ENCODE measurements at regions not wholly inside any gene's neighbourhood (a gene's known extent, or its start where the extent isn't known, plus 50 kb on each side); places are given as distances from the start of the nearest gene placed in this dataset.

DNA sequence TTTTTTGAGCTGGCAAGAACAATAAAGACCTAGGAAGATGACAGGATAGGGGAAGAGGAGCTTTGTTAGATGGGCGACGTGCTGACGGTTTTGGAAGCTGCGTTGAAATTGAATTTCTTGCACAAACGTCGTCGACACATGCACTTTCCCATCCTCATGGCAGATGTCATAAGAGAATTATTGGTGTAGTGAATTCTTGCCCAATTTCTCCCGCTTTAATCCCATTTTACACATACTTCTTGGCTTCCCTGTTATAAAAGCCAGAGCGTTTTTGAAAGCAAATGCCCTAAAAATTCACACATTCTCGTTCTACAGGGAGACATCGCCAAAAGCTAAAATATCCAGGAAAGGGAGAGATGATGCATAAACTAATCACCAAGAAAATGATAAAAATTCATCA is 109.8 kb upstream of the DAP start:
- Histone ChIP-seq H4K20me1 (ENCODE audit: insufficient read depth) (no peaks in the 10 kb centered on the region), H3K4me1 (replicated peaks; ENCODE audit: insufficient read depth) (peaks cover 15% of the 10 kb centered on the region), H3F3A (ENCODE audit: insufficient read depth, low read depth) (peaks cover 12% of the 10 kb centered on the region; the same call in 1 of the 2 replicates), H3K4me2 (no peak overlapping the region), H3K9me2 (ENCODE audit: insufficient read depth) (no peaks in the 10 kb centered on the region), H3K4me3 (no peak overlapping the region), H3K27ac (no peak overlapping the region), H3K27me3 (ENCODE audit: insufficient read depth, low read depth) (no peaks in the 10 kb centered on the region), H3K79me2 (ENCODE audit: low read depth) (no peaks in the 10 kb centered on the region), H3K9me3 (ENCODE audit: insufficient read depth, low read depth) (no peaks in the 10 kb centered on the region), H3K36me3 (ENCODE audit: low read depth) (no peaks in the 10 kb centered on the region), H2AFZ (no peak overlapping the region)
- intact Hi-C loops (cut with micrococcal nuclease; ENCODE audit: unreplicated experiment): no loop called here
- TF ChIP-seq, protein P1, sequence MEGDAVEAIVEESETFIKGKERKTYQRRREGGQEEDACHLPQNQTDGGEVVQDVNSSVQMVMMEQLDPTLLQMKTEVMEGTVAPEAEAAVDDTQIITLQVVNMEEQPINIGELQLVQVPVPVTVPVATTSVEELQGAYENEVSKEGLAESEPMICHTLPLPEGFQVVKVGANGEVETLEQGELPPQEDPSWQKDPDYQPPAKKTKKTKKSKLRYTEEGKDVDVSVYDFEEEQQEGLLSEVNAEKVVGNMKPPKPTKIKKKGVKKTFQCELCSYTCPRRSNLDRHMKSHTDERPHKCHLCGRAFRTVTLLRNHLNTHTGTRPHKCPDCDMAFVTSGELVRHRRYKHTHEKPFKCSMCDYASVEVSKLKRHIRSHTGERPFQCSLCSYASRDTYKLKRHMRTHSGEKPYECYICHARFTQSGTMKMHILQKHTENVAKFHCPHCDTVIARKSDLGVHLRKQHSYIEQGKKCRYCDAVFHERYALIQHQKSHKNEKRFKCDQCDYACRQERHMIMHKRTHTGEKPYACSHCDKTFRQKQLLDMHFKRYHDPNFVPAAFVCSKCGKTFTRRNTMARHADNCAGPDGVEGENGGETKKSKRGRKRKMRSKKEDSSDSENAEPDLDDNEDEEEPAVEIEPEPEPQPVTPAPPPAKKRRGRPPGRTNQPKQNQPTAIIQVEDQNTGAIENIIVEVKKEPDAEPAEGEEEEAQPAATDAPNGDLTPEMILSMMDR (conservative IDR thresholded peaks at IDR 0.05): no peak
- TF ChIP-seq EZH2 (IDR thresholded peaks at IDR 0.05; ENCODE audit: low read depth): no peak
- no peak for DNase-seq
- ChIA-PET POLR2A (ENCODE audit: unreplicated experiment) (no interaction called here), CTCF (no interaction called here)
- no TSS peak for BruUV-seq (replicated peaks)

DNA sequence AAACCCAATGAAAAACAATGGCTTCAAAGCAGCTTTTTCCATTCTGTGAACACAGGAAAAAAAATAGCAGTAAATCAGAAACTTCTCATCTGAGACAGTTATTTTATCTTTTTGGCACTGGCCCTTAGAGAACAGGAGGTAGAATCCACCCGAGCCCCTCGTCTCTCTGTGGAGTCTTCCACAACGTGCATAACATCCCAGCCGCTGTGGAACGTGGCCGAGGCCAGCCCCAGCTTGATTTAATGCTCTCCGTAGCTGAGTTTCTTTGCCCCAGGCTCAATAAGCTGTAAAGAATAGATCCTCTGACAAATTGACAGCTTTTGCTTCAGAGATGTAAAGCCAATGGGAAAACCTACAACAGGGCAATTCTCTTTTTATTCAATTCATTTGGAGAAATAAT is 107.9 kb upstream of the DAP start:
- Histone ChIP-seq H3K27ac (no peak overlapping the region), H2AFZ (no peak overlapping the region), H3K9me2 (ENCODE audit: insufficient read depth) (no peaks in the 10 kb centered on the region), H3K4me2 (no peak overlapping the region), H3K79me2 (ENCODE audit: low read depth) (no peaks in the 10 kb centered on the region), H3F3A (ENCODE audit: insufficient read depth, low read depth) (no peaks in the 10 kb centered on the region), H4K20me1 (ENCODE audit: insufficient read depth) (no peaks in the 10 kb centered on the region), H3K4me3 (no peak overlapping the region), H3K9me3 (ENCODE audit: insufficient read depth, low read depth) (no peaks in the 10 kb centered on the region), H3K4me1 (replicated peaks; ENCODE audit: insufficient read depth) (no peaks in the 10 kb centered on the region), H3K36me3 (ENCODE audit: low read depth) (no peaks in the 10 kb centered on the region), H3K27me3 (ENCODE audit: insufficient read depth, low read depth) (no peaks in the 10 kb centered on the region)
- ChIA-PET POLR2A (ENCODE audit: unreplicated experiment) (no interaction called here), CTCF (no interaction called here)
- no peak for DNase-seq
- TF ChIP-seq, protein P1 (conservative IDR thresholded peaks at IDR 0.05): no peak
- no peak for TF ChIP-seq EZH2 (IDR thresholded peaks at IDR 0.05; ENCODE audit: low read depth)
- intact Hi-C loops (cut with micrococcal nuclease; ENCODE audit: unreplicated experiment): no loop called here
- BruUV-seq (replicated peaks): no TSS peak

DNA sequence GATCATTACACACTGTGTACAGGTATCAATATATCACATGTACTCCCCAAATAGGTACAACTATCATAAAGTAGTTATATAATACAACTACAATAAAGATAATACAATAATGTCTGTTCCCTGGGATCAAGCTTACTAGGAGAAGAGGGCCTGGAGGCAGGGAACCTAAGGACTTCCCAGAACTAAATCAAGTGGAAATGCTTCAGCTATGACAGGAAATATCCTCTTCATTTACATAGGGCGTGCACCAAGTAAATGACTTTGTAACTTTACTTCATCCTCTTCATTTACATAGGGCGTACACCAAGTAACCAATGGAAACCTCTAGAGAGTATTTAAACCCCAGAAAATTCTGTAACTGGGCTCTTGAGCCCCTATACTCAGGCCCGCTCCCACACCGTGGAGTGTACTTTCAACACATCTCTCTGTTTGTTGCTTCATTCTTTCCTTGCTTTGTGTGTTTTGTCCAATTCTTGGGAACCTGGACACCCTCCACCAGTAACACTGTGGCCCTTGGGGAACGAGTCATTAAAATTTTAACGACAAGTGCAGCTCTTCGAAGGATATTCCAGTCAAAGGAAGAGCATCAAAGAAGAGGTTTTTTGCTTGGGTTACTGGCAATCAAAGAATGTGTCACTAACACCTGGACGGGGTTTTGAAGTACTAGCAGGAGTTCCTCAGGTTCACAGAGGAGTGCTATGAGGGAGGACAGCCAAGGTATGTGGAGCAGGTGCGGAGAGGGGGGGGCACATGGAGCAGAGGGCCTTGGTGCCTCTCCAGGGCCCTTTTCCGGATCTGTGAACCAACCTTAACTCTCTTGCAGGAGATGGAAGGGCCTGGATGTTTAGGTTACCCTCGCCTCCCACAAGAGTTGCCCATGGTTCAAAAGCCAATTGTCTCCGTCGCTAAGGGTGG is 106.6 kb upstream of the DAP start:
- H2AFZ ChIP-seq: no peak overlapping the region
- no peaks in the 10 kb centered on the region for H4K20me1 ChIP-seq (ENCODE audit: insufficient read depth)
- H3K9me3 ChIP-seq (ENCODE audit: insufficient read depth, low read depth): no peaks in the 10 kb centered on the region
- H3K4me3 ChIP-seq: no peak overlapping the region
- no peaks in the 10 kb centered on the region for H3K36me3 ChIP-seq (ENCODE audit: low read depth)
- no peak for TF ChIP-seq EZH2 (IDR thresholded peaks at IDR 0.05; ENCODE audit: low read depth)
- TF ChIP-seq, protein P1 (conservative IDR thresholded peaks at IDR 0.05): no peak
- no peaks in the 10 kb centered on the region for H3F3A ChIP-seq (ENCODE audit: insufficient read depth, low read depth)
- intact Hi-C loops (cut with micrococcal nuclease; ENCODE audit: unreplicated experiment): no loop called here
- no peaks in the 10 kb centered on the region for H3K27me3 ChIP-seq (ENCODE audit: insufficient read depth, low read depth)
- no peaks in the 10 kb centered on the region for H3K4me1 ChIP-seq (replicated peaks; ENCODE audit: insufficient read depth)
- ChIA-PET CTCF (no interaction called here), POLR2A (ENCODE audit: unreplicated experiment) (no interaction called here)
- H3K27ac ChIP-seq: no peak overlapping the region
- H3K79me2 ChIP-seq (ENCODE audit: low read depth): no peaks in the 10 kb centered on the region
- BruUV-seq (replicated peaks): no TSS peak
- H3K4me2 ChIP-seq: no peak overlapping the region
- no peak for DNase-seq
- no peaks in the 10 kb centered on the region for H3K9me2 ChIP-seq (ENCODE audit: insufficient read depth)
